ENCODE measurements at regions not wholly inside any gene's neighbourhood (a gene's known extent, or its start where the extent isn't known, plus 50 kb on each side); places are given as distances from the start of the nearest gene placed in this dataset.
A peak's percentile ranks its signal among the peaks of the same experiment; 100 is the strongest.

GRCh38 chr6:71137973-71138372, 150.6 kb upstream of the OGFRL1 start:
- H3K4me3 ChIP-seq (replicated peaks in 1 of 2; ENCODE audit: low read depth in 2 of 2, low read length in 2 of 2): no peak overlapping the region
- TF ChIP-seq CTCF (IDR thresholded peaks at IDR 0.05; ENCODE audit: low read depth, low read length): no peak
- no peak for DNase-seq (ENCODE audit: low read depth in 2 of 2)

DNA sequence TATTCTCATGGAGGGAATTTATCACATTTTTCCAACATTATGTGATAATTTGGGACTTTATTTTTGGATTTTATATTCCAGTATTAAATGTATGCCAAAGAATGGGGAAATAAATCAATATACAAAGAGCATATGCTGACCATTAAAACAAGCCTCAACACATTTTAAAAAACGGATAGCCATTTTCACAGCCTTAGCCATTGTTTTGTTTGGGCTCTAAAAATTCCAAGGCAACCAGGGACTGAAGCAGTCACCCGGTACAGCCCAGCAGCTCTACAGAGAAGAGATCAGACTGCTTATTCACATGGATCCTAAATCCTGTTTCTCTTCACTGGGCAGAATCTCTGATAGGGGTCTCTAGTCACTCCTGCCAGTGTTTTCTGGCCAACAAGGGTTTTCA, 150.2 kb upstream of the OGFRL1 start:
- no peak for DNase-seq (ENCODE audit: low read depth in 2 of 2)
- no peak for TF ChIP-seq CTCF (IDR thresholded peaks at IDR 0.05; ENCODE audit: low read depth, low read length)
- no peak overlapping the region for H3K4me3 ChIP-seq (replicated peaks in 1 of 2; ENCODE audit: low read depth in 2 of 2, low read length in 2 of 2)

DNA sequence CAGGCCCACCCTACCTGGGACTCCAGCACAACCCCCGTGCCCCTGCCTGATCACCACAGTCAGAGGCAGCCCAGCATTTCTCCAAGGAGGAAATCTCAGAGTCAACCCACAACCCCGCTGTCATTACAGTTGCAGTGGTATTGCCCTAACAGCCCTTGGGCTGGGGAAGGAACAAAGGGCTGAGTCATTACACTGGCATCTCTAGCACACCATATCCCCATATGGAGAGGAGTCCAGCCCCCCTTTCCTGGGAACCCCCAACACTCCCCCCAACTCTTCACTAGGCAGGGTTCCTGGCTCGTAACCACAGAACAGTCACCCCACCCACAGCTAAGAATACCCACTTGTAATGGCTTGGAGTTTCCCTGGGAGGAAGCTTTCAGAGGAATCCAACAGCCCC, 149.4 kb upstream of the OGFRL1 start:
- DNase-seq (ENCODE audit: low read depth in 2 of 2): peak in 1 of 2 donors; percentile 35
- no peak for TF ChIP-seq CTCF (IDR thresholded peaks at IDR 0.05; ENCODE audit: low read depth, low read length)
- H3K4me3 ChIP-seq (replicated peaks in 1 of 2; ENCODE audit: low read depth in 2 of 2, low read length in 2 of 2): no peak overlapping the region

DNA sequence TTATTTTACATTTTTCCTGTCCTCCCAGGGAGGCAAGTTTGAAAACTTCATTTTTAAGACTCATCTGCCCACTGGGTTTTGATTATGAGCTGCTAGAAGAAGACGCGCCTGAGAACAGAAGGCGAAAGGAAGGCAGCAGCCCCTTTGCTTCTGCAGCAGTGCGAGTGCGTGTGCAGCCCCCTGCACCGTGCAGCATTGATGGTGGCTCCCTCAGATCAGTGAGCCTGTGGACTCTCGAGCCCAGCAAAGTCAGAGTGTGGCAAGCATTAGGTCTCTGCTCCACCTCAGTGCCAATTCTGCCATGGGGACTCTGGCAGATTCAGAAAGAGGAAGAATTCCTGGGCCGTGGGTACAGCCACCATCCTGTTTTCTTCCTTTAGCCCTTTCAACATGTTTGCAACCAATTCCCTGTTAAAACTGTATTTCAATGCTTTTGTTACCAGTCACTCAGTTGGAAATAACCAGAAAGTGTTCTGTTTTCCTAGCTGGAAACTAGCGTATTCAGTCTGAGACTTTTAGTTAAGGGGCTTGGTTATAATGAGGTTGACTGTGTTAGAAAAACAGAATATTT, 134.8 kb upstream of the OGFRL1 start:
- DNase-seq (ENCODE audit: low read depth in 2 of 2): no peak
- no peak overlapping the region for H3K4me3 ChIP-seq (replicated peaks in 1 of 2; ENCODE audit: low read depth in 2 of 2, low read length in 2 of 2)
- no peak for TF ChIP-seq CTCF (IDR thresholded peaks at IDR 0.05; ENCODE audit: low read depth, low read length)

GRCh38 chr6:71157345-71157744, 131.3 kb upstream of the OGFRL1 start:
- no peak for TF ChIP-seq CTCF (IDR thresholded peaks at IDR 0.05; ENCODE audit: low read depth, low read length)
- no peak for DNase-seq (ENCODE audit: low read depth in 2 of 2)
- no peak overlapping the region for H3K4me3 ChIP-seq (replicated peaks in 1 of 2; ENCODE audit: low read depth in 2 of 2, low read length in 2 of 2)

DNA sequence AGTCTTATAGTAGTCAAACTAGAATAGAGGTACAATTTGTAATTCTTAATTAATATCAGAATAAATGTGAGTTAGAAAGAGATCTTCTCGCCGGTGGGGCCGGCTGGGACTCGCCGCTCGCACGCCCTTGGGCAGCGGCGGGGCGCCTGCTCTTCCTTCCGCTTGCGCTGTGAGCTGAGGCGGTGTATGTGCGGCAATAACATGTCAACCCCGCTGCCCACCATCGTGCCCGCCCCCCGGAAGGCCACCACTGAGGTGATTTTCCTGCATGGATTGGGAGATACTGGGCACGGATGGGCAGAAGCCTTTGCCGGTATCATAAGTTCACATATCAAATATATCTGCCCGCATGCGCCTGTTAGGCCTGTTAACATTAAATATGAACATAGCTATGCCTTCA, 123.7 kb upstream of the OGFRL1 start:
- TF ChIP-seq CTCF (IDR thresholded peaks at IDR 0.05; ENCODE audit: low read depth, low read length): no peak
- no peak overlapping the region for H3K4me3 ChIP-seq (replicated peaks in 1 of 2; ENCODE audit: low read depth in 2 of 2, low read length in 2 of 2)
- DNase-seq (ENCODE audit: low read depth in 2 of 2): no peak

GRCh38 chr6:71168233-71168765, 120.3 kb upstream of the OGFRL1 start:
- H3K4me3 ChIP-seq (replicated peaks in 1 of 2; ENCODE audit: low read depth in 2 of 2, low read length in 2 of 2): no peak overlapping the region
- no peak for DNase-seq (ENCODE audit: low read depth in 2 of 2)
- TF ChIP-seq CTCF (IDR thresholded peaks at IDR 0.05; ENCODE audit: low read depth, low read length): no peak
